ENCODE measurements at regions not wholly inside any gene's neighbourhood (a gene's known extent, or its start where the extent isn't known, plus 50 kb on each side); places are given as distances from the start of the nearest gene placed in this dataset.

- Histone ChIP-seq H3K9me3 (ENCODE audit: control insufficient read depth in 2 of 2, insufficient read depth in 1 of 2, low read depth in 1 of 2, low read length in 1 of 2) (no peaks in the 10 kb centered on the region), H3K4me3 (ENCODE audit: low read depth in 1 of 2, low read length in 2 of 2) (no peak overlapping the region), H3K4me1 (ENCODE audit: control insufficient read depth in 2 of 2, insufficient read depth in 2 of 2, low read length in 1 of 2) (no peaks in the 10 kb centered on the region), H3K27me3 (ENCODE audit: control insufficient read depth in 1 of 2, insufficient read depth in 2 of 2, low read length in 2 of 2) (no peaks in the 10 kb centered on the region), H3K36me3 (ENCODE audit: control insufficient read depth in 2 of 2, insufficient read depth in 2 of 2, low read length in 1 of 2) (no peaks in the 10 kb centered on the region), H3K27ac (ENCODE audit: low read depth in 2 of 2, low read length in 1 of 2) (no peak overlapping the region)
- WGBS, 2 donors: 89 to 92% methylated on average over 7 of the region's 7 CpGs
Measured at GRCh38 chr1:29670752-29671151, 434.4 kb downstream of the PTPRU start.

GRCh38 chr1:29669912-29670311, 433.6 kb downstream of the PTPRU start:
- no peak overlapping the region for H3K27ac ChIP-seq (ENCODE audit: low read depth in 2 of 2, low read length in 1 of 2)
- no peaks in the 10 kb centered on the region for H3K36me3 ChIP-seq (ENCODE audit: control insufficient read depth in 2 of 2, insufficient read depth in 2 of 2, low read length in 1 of 2)
- H3K4me3 ChIP-seq (ENCODE audit: low read depth in 1 of 2, low read length in 2 of 2): no peak overlapping the region
- no peaks in the 10 kb centered on the region for H3K9me3 ChIP-seq (ENCODE audit: control insufficient read depth in 2 of 2, insufficient read depth in 1 of 2, low read depth in 1 of 2, low read length in 1 of 2)
- WGBS, 2 donors: 57 to 61% methylated on average over 3 of the region's 3 CpGs
- no peaks in the 10 kb centered on the region for H3K27me3 ChIP-seq (ENCODE audit: control insufficient read depth in 1 of 2, insufficient read depth in 2 of 2, low read length in 2 of 2)
- no peaks in the 10 kb centered on the region for H3K4me1 ChIP-seq (ENCODE audit: control insufficient read depth in 2 of 2, insufficient read depth in 2 of 2, low read length in 1 of 2)

GRCh38 chr1:29669158-29669871, 433.0 kb downstream of the PTPRU start:
- no peaks in the 10 kb centered on the region for H3K9me3 ChIP-seq (ENCODE audit: control insufficient read depth in 2 of 2, insufficient read depth in 1 of 2, low read depth in 1 of 2, low read length in 1 of 2)
- 70 to 76% methylated on average over 10 of the region's 10 CpGs for WGBS, 2 donors
- no peak overlapping the region for H3K27ac ChIP-seq (ENCODE audit: low read depth in 2 of 2, low read length in 1 of 2)
- H3K4me3 ChIP-seq (ENCODE audit: low read depth in 1 of 2, low read length in 2 of 2): no peak overlapping the region
- H3K4me1 ChIP-seq (ENCODE audit: control insufficient read depth in 2 of 2, insufficient read depth in 2 of 2, low read length in 1 of 2): no peaks in the 10 kb centered on the region
- no peaks in the 10 kb centered on the region for H3K27me3 ChIP-seq (ENCODE audit: control insufficient read depth in 1 of 2, insufficient read depth in 2 of 2, low read length in 2 of 2)
- no peaks in the 10 kb centered on the region for H3K36me3 ChIP-seq (ENCODE audit: control insufficient read depth in 2 of 2, insufficient read depth in 2 of 2, low read length in 1 of 2)

GRCh38 chr1:29668551-29669157, 432.3 kb downstream of the PTPRU start:
- 62 to 79% methylated on average over 7 of the region's 7 CpGs for WGBS, 2 donors
- no peaks in the 10 kb centered on the region for H3K36me3 ChIP-seq (ENCODE audit: control insufficient read depth in 2 of 2, insufficient read depth in 2 of 2, low read length in 1 of 2)
- H3K27me3 ChIP-seq (ENCODE audit: control insufficient read depth in 1 of 2, insufficient read depth in 2 of 2, low read length in 2 of 2): no peaks in the 10 kb centered on the region
- H3K4me1 ChIP-seq (ENCODE audit: control insufficient read depth in 2 of 2, insufficient read depth in 2 of 2, low read length in 1 of 2): no peaks in the 10 kb centered on the region
- H3K9me3 ChIP-seq (ENCODE audit: control insufficient read depth in 2 of 2, insufficient read depth in 1 of 2, low read depth in 1 of 2, low read length in 1 of 2): no peaks in the 10 kb centered on the region
- no peak overlapping the region for H3K27ac ChIP-seq (ENCODE audit: low read depth in 2 of 2, low read length in 1 of 2)
- H3K4me3 ChIP-seq (ENCODE audit: low read depth in 1 of 2, low read length in 2 of 2): no peak overlapping the region

GRCh38 chr1:29667951-29668350, 431.6 kb downstream of the PTPRU start:
- Histone ChIP-seq H3K27me3 (ENCODE audit: control insufficient read depth in 1 of 2, insufficient read depth in 2 of 2, low read length in 2 of 2) (no peaks in the 10 kb centered on the region), H3K9me3 (ENCODE audit: control insufficient read depth in 2 of 2, insufficient read depth in 1 of 2, low read depth in 1 of 2, low read length in 1 of 2) (no peaks in the 10 kb centered on the region), H3K36me3 (ENCODE audit: control insufficient read depth in 2 of 2, insufficient read depth in 2 of 2, low read length in 1 of 2) (no peaks in the 10 kb centered on the region), H3K4me3 (ENCODE audit: low read depth in 1 of 2, low read length in 2 of 2) (no peak overlapping the region), H3K4me1 (ENCODE audit: control insufficient read depth in 2 of 2, insufficient read depth in 2 of 2, low read length in 1 of 2) (no peaks in the 10 kb centered on the region), H3K27ac (ENCODE audit: low read depth in 2 of 2, low read length in 1 of 2) (no peak overlapping the region)
- WGBS, 2 donors: 64 to 70% methylated on average over 2 of the region's 2 CpGs

GRCh38 chr1:29664711-29665110, 428.4 kb downstream of the PTPRU start:
- no peaks in the 10 kb centered on the region for H3K9me3 ChIP-seq (ENCODE audit: control insufficient read depth in 2 of 2, insufficient read depth in 1 of 2, low read depth in 1 of 2, low read length in 1 of 2)
- 80 to 82% methylated on average over 2 of the region's 2 CpGs for WGBS, 2 donors
- no peaks in the 10 kb centered on the region for H3K4me1 ChIP-seq (ENCODE audit: control insufficient read depth in 2 of 2, insufficient read depth in 2 of 2, low read length in 1 of 2)
- H3K36me3 ChIP-seq (ENCODE audit: control insufficient read depth in 2 of 2, insufficient read depth in 2 of 2, low read length in 1 of 2): no peaks in the 10 kb centered on the region
- H3K4me3 ChIP-seq (ENCODE audit: low read depth in 1 of 2, low read length in 2 of 2): no peak overlapping the region
- H3K27ac ChIP-seq (ENCODE audit: low read depth in 2 of 2, low read length in 1 of 2): no peak overlapping the region
- no peaks in the 10 kb centered on the region for H3K27me3 ChIP-seq (ENCODE audit: control insufficient read depth in 1 of 2, insufficient read depth in 2 of 2, low read length in 2 of 2)

- H3K27ac ChIP-seq (ENCODE audit: low read depth in 2 of 2, low read length in 1 of 2): no peak overlapping the region
- WGBS, 2 donors: 62 to 70% methylated on average over 1 of the region's 1 CpG
Measured at GRCh38 chr1:29658688-29659087, 422.4 kb downstream of the PTPRU start.

GRCh38 chr1:29657816-29658215, 421.5 kb downstream of the PTPRU start:
- H3K9me3 ChIP-seq (ENCODE audit: control insufficient read depth in 2 of 2, insufficient read depth in 1 of 2, low read depth in 1 of 2, low read length in 1 of 2): no peaks in the 10 kb centered on the region
- 66 to 68% methylated on average over 2 of the region's 2 CpGs for WGBS, 2 donors
- H3K4me3 ChIP-seq (ENCODE audit: low read depth in 1 of 2, low read length in 2 of 2): no peak overlapping the region
- H3K36me3 ChIP-seq (ENCODE audit: control insufficient read depth in 2 of 2, insufficient read depth in 2 of 2, low read length in 1 of 2): no peaks in the 10 kb centered on the region
- no peaks in the 10 kb centered on the region for H3K27me3 ChIP-seq (ENCODE audit: control insufficient read depth in 1 of 2, insufficient read depth in 2 of 2, low read length in 2 of 2)
- no peak overlapping the region for H3K27ac ChIP-seq (ENCODE audit: low read depth in 2 of 2, low read length in 1 of 2)
- no peaks in the 10 kb centered on the region for H3K4me1 ChIP-seq (ENCODE audit: control insufficient read depth in 2 of 2, insufficient read depth in 2 of 2, low read length in 1 of 2)

More at GRCh38 chr1:29658688-29659087, 422.4 kb downstream of the PTPRU start:
- no peak overlapping the region for H3K4me3 ChIP-seq (ENCODE audit: low read depth in 1 of 2, low read length in 2 of 2)
- no peaks in the 10 kb centered on the region for H3K4me1 ChIP-seq (ENCODE audit: control insufficient read depth in 2 of 2, insufficient read depth in 2 of 2, low read length in 1 of 2)
- no peaks in the 10 kb centered on the region for H3K27me3 ChIP-seq (ENCODE audit: control insufficient read depth in 1 of 2, insufficient read depth in 2 of 2, low read length in 2 of 2)
- H3K36me3 ChIP-seq (ENCODE audit: control insufficient read depth in 2 of 2, insufficient read depth in 2 of 2, low read length in 1 of 2): no peaks in the 10 kb centered on the region
- H3K9me3 ChIP-seq (ENCODE audit: control insufficient read depth in 2 of 2, insufficient read depth in 1 of 2, low read depth in 1 of 2, low read length in 1 of 2): no peaks in the 10 kb centered on the region

GRCh38 chr1:29655945-29656850, 419.9 kb downstream of the PTPRU start:
- H3K4me1 ChIP-seq (ENCODE audit: control insufficient read depth in 2 of 2, insufficient read depth in 2 of 2, low read length in 1 of 2): peaks cover 0 to 3% of the 10 kb centered on the region in 2 donors
- H3K9me3 ChIP-seq (ENCODE audit: control insufficient read depth in 2 of 2, insufficient read depth in 1 of 2, low read depth in 1 of 2, low read length in 1 of 2): no peaks in the 10 kb centered on the region
- WGBS, 2 donors: 26 to 37% methylated on average over 8 of the region's 8 CpGs
- H3K27ac ChIP-seq (ENCODE audit: low read depth in 2 of 2, low read length in 1 of 2): no peak overlapping the region
- no peak overlapping the region for H3K4me3 ChIP-seq (ENCODE audit: low read depth in 1 of 2, low read length in 2 of 2)
- H3K27me3 ChIP-seq (ENCODE audit: control insufficient read depth in 1 of 2, insufficient read depth in 2 of 2, low read length in 2 of 2): no peaks in the 10 kb centered on the region
- H3K36me3 ChIP-seq (ENCODE audit: control insufficient read depth in 2 of 2, insufficient read depth in 2 of 2, low read length in 1 of 2): no peaks in the 10 kb centered on the region

Data from esophagus (tissue), 2 donors.